ENCODE measurements at regions not wholly inside any gene's neighbourhood (a gene's known extent, or its start where the extent isn't known, plus 50 kb on each side); places are given as distances from the start of the nearest gene placed in this dataset.
A peak's percentile ranks its signal among the peaks of the same experiment; 100 is the strongest.

DNA sequence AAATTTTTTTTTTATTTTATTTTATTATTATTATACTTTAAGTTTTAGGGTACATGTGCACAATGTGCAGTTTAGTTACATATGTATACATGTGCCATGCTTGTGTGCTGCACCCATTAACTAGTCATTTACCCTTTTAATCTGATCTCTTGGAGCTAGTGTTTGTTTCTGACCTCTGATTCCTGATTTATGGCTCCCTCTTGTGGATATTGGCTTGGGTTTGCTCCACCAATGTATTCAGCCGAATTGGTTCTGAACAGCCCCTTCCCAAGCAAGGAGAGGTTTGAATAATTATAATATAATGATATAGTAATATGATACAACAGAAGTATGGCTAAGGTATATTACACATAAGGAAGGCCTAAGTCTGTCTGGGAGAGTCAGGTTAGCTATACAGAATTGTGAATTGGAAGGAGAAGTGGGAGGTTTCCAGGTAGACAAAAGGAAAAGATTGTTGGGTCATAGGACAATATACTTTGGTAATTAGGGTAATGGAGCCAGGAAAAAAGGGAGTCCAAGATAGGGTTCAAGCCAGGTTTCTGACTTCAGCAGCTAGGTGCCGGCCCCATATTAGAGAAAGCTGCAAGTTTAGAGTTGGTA, 53.1 kb upstream of the HMCN1 start:
- DNase-seq: no peak
- Histone ChIP-seq H3K27ac (no peak overlapping the region), H3K4me1 (ENCODE audit: insufficient read depth) (no peaks in the 10 kb centered on the region), H3K9me3 (no peaks in the 10 kb centered on the region), H3K36me3 (no peaks in the 10 kb centered on the region), H3K4me3 (no peak overlapping the region), H3K27me3 (no peaks in the 10 kb centered on the region)
- 56 to 59% (median 57%) methylated on average over 2 of the region's 2 CpGs for whole genome bisulfite sequencing, 3 donors
- intact Hi-C loops (cut with DNase I): no loop called here
- TF ChIP-seq POLR2A (IDR thresholded peaks at IDR 0.05) (no peak), CTCF (IDR thresholded peaks at IDR 0.05) (peak in 1 of 3 donors; percentile 17)

DNA sequence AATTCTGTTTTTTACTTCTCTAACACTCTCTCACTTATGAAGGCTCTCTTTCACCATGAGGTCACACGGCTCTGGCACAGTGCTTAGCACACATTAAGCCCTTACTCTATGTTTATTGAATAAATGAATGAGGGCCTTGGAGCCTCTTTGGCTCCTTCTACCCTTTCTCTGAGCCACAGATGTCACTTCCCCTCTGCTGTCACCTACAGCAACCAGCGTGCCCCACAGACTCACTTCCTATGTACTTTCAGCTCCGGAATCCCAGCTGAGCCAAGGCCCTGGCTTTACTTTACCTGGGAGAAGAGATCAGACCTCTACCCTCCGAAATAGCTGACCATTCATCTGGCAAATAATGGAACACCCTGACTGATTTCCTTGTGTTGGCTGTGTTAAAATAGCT, 53.7 kb upstream of the HMCN1 start:
- H3K27ac ChIP-seq: no peak overlapping the region
- TF ChIP-seq POLR2A (IDR thresholded peaks at IDR 0.05): no peak
- TF ChIP-seq CTCF (IDR thresholded peaks at IDR 0.05): no peak
- TF ChIP-seq EP300 (IDR thresholded peaks at IDR 0.05): no peak
- H3K4me3 ChIP-seq: no peak overlapping the region
- no peaks in the 10 kb centered on the region for H3K9me3 ChIP-seq
- H3K4me1 ChIP-seq (ENCODE audit: insufficient read depth): no peaks in the 10 kb centered on the region
- no peak for DNase-seq
- intact Hi-C loops (cut with DNase I): no loop called here
- H3K36me3 ChIP-seq: no peaks in the 10 kb centered on the region
- H3K27me3 ChIP-seq: no peaks in the 10 kb centered on the region
- WGBS, 3 donors: 82 to 88% (median 82%) methylated on average over 4 of the region's 4 CpGs

- no peak overlapping the region for H3K4me3 ChIP-seq
- TF ChIP-seq CTCF (IDR thresholded peaks at IDR 0.05) (no peak), EP300 (IDR thresholded peaks at IDR 0.05) (no peak), POLR2A (IDR thresholded peaks at IDR 0.05) (no peak)
- H3K36me3 ChIP-seq: no peaks in the 10 kb centered on the region
- H3K27me3 ChIP-seq: no peaks in the 10 kb centered on the region
- 75 to 84% (median 82%) methylated on average over 5 of the region's 5 CpGs for WGBS, 3 donors
- H3K9me3 ChIP-seq: no peaks in the 10 kb centered on the region
- DNase-seq: no peak
- intact Hi-C loops (cut with DNase I): no loop called here
- no peak overlapping the region for H3K27ac ChIP-seq
- H3K4me1 ChIP-seq (ENCODE audit: insufficient read depth): no peaks in the 10 kb centered on the region
These were observed 55.0 kb upstream of the HMCN1 start for GRCh38 chr1:185679220-185679619.

- intact Hi-C loops (cut with DNase I): no loop called here
- TF ChIP-seq POLR2A (IDR thresholded peaks at IDR 0.05): no peak
- TF ChIP-seq EP300 (IDR thresholded peaks at IDR 0.05): no peak
- no peak for TF ChIP-seq CTCF (IDR thresholded peaks at IDR 0.05)
These were observed 57.2 kb upstream of the HMCN1 start for GRCh38 chr1:185676969-185677368.

More at GRCh38 chr1:185676969-185677368, 57.2 kb upstream of the HMCN1 start:
- Histone ChIP-seq H3K36me3 (no peaks in the 10 kb centered on the region), H3K9me3 (no peaks in the 10 kb centered on the region), H3K4me1 (ENCODE audit: insufficient read depth) (no peaks in the 10 kb centered on the region), H3K27me3 (no peaks in the 10 kb centered on the region), H3K4me3 (no peak overlapping the region), H3K27ac (no peak overlapping the region)
- DNase-seq: no peak
- WGBS, 3 donors: 90 to 98% (median 95%) methylated on average over 1 of the region's 1 CpG
